Activated T-cell treated with anti-CD3 and anti-CD28 coated beads for 48 hours (primary cell): ENCODE measurements at regions not wholly inside any gene's neighbourhood (a gene's known extent, or its start where the extent isn't known, plus 50 kb on each side); places are given as distances from the start of the nearest gene placed in this dataset.

Experiments used
- DNase-seq: peaks from one replicate; pipeline ENCODE4 v3.0.0-alpha.2; 2020; ENCODE audit warnings: low read depth

- DNase-seq = no peak
Measured at GRCh38 chr10:131673396-131673795, 227.4 kb upstream of the PPP2R2D start.

DNA sequence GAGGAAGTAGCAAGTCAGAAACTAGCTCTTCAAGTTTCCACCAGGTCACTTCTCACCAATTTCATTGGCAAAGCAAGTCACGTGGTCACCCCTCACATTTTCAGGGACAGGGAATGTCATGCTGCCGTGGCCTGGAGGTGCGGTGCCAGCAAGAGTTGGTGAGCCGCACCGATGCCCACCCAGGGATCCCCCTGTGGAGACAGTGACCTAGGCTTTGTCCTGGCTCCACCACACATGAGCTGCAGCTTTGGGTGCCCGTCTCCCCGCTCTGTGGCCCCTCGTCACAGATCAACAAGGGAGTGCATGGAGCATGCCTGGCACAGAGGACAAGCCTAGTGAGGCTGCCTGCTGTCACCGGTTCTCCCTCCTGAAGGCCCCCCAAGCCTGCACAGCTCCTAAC lies 226.7 kb upstream of the PPP2R2D start:
- no peak for DNase-seq

DNA sequence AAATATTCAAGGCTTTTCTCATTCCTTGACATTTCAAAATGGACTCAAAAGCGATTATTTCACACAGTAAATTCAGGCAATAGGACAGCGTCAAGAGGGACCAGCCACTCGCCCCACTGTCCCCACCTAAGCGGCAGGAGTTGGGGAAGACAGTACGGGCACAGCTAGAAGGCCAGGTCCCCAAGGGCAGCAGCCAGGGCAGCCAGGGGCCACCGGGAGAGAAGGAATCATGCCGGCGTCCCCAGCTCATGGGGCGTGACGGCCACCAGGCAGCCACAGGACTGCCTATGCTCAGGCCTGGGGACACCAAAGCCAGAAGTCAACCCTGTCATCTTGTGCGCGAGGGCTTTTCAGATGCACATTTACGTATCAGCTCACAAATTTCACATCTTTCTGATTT lies 225.7 kb upstream of the PPP2R2D start:
- DNase-seq = no peak

DNA sequence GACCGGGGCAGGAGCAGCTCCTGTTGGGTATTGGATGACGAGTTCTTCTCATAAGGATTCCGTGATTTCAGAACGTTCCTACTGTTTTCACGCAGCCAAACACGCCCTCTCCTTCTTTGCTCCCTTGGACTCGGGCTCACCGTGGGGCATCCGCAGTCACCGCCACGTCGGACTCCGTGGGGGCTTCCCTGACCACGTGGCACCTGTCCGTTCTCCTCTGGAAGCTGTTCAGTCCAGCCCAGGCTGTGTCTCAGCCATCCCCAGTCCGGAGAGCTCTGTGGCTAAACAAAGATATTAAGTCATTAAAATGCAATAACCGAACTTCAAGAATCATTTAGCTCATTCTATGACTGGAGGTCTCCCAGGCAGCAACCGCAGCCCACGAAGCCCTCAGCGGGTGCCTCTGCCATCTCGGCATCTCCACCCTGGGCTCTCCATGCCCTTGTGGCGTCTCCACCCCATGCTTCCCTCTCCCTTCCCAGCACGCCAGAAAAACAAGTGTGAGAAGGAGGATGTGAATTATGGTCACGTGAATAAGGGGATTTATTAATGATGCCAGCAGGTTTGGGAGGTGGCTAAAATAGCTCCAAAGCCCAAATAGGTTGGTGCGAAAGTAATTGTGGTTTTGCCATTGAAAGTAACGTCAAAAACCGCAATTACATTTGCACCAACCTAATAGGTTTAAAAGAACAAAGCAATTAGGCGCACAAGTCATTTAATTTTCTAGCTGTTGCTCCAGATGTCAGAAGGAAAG lies 224.6 kb upstream of the PPP2R2D start:
- no peak for DNase-seq

DNA sequence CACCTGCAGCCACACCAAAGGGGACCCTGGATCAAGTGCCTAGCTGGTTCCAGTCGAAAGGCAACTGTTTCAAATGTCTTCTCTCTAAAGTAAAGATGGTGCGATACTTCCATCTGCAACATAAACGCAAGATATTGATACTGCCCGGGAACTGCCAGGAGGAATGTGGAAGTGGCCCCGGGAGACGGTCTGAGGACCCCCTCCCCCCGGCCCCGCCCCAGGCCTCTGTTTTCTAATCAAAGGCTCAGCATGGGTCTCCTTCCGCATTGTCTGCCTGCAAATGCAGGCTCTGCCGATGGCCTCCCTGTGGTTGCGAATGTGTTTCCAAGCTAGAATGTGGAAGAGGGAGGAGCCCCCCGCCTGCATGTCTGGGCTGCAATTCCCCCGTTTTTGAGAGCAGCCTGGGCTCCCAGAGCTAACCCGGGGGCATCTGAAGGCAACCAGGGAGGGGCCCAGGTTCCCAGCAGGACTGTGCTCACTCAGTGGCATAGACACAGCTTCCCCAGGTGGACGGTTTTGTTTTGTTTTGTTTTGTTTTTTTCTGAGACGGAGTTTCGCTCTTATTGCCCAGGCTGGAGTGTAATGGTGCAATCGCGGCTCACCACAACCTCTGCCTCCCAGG lies 223.9 kb upstream of the PPP2R2D start:
- DNase-seq = no peak

DNA sequence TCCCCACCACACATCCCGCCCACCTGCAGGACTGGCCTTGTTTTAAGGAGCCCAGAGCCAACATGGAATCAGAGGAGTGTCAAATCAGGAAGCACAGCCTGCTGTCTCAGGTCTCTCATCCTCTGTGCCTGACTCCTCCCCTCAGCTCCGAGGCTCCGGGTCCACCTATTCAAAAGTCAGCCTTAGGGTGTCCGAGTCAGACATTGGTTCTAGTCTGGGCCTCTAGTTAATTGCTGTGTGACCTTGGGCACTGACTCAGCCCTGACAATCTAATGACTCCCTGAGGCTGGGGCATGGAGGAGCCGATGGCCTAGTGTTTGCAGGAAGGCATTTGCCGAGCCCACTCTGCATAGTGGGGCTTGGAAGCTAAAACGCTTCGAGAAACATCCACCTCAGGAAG lies 223.1 kb upstream of the PPP2R2D start:
- DNase-seq = no peak

DNA sequence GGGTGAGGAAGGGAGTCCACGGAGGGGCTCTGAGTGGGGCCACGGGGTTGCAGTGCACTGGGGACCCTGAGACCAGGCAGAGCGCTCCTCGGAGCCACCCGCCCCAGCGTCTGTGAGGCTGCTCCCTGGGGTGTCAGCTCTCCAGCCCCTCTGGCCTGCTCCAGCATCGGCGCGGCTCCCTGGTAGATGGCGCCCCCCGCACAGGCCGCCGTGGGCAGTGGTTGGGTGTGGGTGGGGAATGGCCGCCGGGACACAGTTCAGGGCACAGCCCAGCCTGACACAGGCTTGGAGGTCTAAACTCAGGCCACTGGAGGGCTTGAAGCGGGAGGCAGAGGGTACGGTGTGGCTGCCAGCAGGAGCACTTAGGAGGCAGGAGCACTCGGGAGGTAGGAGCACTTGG lies 222.6 kb upstream of the PPP2R2D start:
- no peak for DNase-seq

DNA sequence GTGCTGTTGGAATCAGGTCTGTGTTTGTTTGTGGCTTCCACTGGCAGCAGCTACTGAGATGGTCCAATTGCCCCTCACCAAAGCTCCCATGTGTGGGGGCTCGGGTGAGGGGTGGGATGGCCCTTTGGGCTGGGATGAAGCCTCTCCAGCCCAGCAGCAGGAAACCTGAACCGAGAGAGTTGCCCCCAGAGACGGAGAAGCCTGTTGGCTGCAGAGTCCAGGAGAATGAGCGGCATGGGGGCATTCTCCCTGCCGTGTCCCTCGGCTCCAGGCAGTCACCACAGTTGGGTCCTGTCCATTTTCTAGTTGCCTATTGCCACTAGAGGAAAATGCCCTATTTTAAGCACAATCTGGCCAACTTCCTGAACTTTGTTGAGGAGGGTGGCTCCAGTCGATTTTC lies 222.2 kb upstream of the PPP2R2D start:
- no peak for DNase-seq

DNA sequence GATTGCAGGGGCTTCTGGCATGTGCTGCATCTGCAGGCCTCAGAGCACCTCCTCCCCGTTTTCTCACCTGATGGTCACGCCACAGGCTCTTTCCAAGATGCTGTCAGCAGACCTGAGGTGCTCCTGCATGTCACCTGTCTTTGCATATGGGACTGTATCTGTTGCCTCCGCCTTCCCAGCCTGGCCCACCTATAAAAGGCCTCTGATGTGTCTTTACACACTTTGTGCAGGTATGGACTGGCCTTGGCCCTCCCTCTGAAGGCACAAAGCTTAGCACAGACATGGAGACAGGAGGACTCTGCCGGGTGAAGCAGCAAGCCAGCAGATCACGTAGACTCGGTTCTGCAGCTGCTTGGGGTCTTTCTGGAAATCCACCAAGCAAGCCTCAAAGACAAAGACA lies 220.9 kb upstream of the PPP2R2D start:
- no peak for DNase-seq

DNA sequence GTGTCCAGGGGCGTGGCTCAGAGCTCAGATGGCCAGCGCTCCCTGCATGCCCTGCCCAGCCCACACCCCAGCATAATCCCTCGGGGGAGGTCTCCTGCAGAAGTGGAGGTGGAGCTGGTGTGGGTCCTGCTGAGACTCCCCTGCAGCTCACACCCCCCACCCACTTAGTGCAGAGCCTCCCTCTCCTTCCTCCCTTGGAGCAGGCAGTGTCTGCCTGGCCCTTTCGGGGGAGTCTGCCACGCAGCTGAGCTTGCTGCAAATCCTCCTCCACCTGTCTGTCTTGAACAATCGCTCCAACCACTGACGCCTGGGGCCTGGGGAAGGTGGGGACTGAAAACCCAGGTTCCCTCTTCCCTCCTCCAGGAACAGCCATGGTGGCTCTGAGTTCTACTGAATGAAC lies 219.7 kb upstream of the PPP2R2D start:
- DNase-seq = no peak

GRCh38 chr10:131681656-131682055 lies 219.2 kb upstream of the PPP2R2D start:
- no peak for DNase-seq

GRCh38 chr10:131682271-131682962 lies 218.4 kb upstream of the PPP2R2D start:
- no peak for DNase-seq

- DNase-seq = no peak
Measured at GRCh38 chr10:131683281-131683861, 217.4 kb upstream of the PPP2R2D start.

DNA sequence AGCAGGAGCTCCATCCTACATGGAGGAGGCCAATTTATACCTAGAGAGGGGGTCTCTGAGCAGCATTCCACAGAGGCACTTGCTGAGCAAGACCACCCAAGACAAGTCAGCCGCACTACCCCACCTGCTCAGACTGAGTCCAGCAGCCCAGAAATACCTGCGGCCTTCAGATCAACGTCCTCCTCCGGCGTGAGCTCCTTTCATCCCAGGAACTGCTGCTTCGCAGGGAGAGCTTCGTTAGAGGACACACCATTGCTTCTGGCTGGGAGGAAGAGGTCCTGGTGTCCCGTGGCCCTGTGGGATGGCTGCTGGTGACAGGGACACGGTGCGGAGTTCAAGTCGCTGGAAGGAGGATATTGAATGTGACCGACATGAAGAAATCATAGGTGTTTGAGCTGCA lies 216.9 kb upstream of the PPP2R2D start:
- DNase-seq = no peak

DNA sequence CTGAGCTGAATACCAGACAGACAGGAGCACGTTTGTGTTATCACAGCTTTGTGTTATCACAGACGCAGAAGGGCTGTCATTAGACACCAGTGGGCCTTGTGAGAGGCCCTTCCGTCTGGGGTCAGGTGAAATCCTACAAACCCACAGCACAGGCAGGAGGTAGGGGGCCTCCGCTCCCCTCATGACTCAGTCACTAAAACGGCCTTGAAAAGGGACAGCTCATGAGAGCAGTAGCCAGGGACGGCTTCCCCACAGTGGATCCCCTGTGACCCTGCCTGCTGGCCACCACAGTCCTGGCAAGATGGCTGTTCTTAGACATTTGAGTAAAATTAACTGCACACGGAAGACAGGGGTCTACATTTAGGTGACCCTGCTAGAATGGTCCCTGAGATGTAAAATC lies 215.8 kb upstream of the PPP2R2D start:
- no peak for DNase-seq

GRCh38 chr10:131685576-131685975 lies 215.2 kb upstream of the PPP2R2D start:
- no peak for DNase-seq

- no peak for DNase-seq
Measured at GRCh38 chr10:131686781-131687420, 213.9 kb upstream of the PPP2R2D start.

DNA sequence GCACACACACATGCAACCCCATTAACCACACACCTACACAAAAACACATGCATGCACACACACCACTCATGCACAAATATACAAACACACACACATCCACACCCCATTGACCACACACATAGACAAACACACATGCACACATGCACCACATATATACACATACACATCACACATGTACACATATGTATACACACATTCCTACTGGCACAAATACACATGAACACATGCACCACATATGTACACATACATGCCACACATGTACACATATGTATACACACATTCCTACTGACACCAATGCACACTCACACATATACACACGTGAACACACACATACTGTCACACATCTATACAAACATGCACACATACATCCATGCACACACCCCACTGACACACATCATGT lies 212.5 kb upstream of the PPP2R2D start:
- DNase-seq = no peak

DNA sequence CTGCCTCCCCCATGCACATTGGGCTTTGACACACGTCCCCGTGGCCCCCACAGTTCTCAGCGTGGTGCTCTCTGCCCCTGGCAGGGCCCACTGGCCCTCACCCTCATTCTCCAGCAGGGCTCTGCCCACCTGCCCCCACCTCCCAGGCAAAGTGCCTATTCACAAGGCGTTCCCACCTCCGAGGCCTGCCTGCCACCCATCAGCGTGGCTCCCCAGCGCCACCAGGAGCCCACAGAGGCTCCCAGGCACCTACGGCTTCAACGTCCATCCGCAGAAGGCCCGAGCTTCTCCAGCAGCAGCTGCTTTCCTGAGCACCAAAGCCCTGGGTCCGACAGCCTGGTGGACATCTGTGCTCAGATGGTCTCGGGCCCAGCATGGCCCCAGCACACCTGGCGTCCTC lies 211.8 kb upstream of the PPP2R2D start:
- DNase-seq = no peak

- DNase-seq = no peak
Measured at GRCh38 chr10:131689486-131689885, 211.3 kb upstream of the PPP2R2D start.

DNA sequence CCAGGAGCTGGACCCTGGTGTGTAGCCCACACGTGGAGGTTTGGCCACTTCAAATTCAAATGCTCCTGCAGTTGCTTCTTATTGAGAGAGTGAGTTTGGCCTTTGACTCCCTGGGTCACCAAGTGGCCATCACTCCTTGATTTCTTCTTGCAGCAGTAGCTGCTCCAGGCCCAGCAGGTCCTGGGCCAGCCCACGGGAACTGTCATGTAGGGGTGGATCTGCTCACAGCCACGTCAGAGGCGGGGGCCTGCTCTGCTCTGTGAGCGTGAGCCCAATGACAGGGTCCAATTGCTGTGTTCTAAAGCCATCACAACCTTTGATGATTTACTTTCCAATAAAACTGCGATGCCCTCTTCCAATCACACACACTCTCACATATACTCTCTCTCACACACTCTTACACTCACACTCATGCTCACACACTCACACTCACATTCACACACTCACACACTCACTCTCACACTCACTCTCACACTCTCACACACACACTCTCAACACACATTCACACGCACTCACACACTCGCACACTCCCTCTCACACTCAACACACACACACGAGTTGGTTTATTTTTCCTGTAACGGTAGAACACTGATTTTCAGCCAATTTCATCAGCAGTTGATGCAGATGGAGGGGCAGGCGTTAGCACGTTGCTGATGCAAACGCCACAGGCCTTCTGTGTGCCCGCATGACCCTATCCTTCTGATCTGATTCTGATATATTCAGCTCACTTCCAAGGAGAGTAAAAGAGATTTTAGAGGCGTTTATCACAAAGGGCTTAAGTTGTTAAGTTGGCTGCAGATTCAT lies 210.7 kb upstream of the PPP2R2D start:
- DNase-seq = no peak

DNA sequence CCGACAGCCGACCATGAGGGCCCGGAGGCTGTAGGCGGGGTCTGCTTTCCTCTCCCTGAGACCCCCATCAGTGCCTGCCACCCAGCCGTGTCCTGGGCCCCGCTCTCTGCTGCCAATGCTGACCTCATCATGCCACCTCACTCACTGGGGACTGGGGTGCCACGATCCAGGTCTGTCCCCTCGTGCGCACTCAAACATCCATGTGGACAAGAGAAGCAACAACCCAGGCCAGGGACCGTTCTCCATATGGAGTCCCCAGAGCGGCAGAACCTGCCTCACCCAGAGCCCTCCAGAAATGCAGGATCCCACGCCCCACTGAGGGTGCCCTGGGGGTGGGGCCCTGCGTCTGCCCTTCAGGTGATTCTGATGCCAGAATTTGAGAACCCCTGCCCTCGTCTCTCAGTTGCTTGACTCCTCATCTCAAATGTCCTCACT lies 210.0 kb upstream of the PPP2R2D start:
- DNase-seq = no peak
